NCI-H2081 treated with DMSO at 0.1 percent for 48 hours (cell line): ENCODE measurements at regions not wholly inside any gene's neighbourhood (a gene's known extent, or its start where the extent isn't known, plus 50 kb on each side); places are given as distances from the start of the nearest gene placed in this dataset.
A peak's percentile ranks its signal among the peaks of the same experiment; 100 is the strongest.

Source experiments
- DNase-seq: peaks from one replicate; lab custom pipeline; 2025; lab: John Stamatoyannopoulos, UW

- DNase-seq: no peak
These were observed 367.2 kb downstream of the FIGN start for GRCh38 chr2:163368655-163369054.

- DNase-seq: no peak
These were observed 367.8 kb downstream of the FIGN start for GRCh38 chr2:163367825-163368582.

GRCh38 chr2:163364736-163365135, 371.1 kb downstream of the FIGN start:
- no peak for DNase-seq

- DNase-seq: no peak
These were observed 382.3 kb downstream of the FIGN start for GRCh38 chr2:163353551-163353950.

GRCh38 chr2:163351966-163352365, 383.8 kb downstream of the FIGN start:
- no peak for DNase-seq

- DNase-seq: no peak
These were observed 384.7 kb downstream of the FIGN start for GRCh38 chr2:163351143-163351542.

GRCh38 chr2:163348857-163349380, 386.9 kb downstream of the FIGN start:
- DNase-seq: no peak

- no peak for DNase-seq
These were observed 387.6 kb downstream of the FIGN start for GRCh38 chr2:163347982-163348856.

GRCh38 chr2:163345795-163346573, 389.8 kb downstream of the FIGN start:
- DNase-seq: peak; percentile 73

- no peak for DNase-seq
These were observed 392.5 kb downstream of the FIGN start for GRCh38 chr2:163343316-163343715.

GRCh38 chr2:163341426-163341825, 394.4 kb downstream of the FIGN start:
- no peak for DNase-seq

GRCh38 chr2:163338270-163338669, 397.5 kb downstream of the FIGN start:
- DNase-seq: no peak

- DNase-seq: peak; percentile 99
These were observed 411.1 kb downstream of the FIGN start for GRCh38 chr2:163324677-163325076.

GRCh38 chr2:163319006-163319405, 416.8 kb downstream of the FIGN start:
- DNase-seq: no peak

GRCh38 chr2:163314712-163315111, 421.1 kb downstream of the FIGN start:
- no peak for DNase-seq

- DNase-seq: no peak
These were observed 423.1 kb downstream of the FIGN start for GRCh38 chr2:163312713-163313112.

- no peak for DNase-seq
These were observed 429.2 kb downstream of the FIGN start for GRCh38 chr2:163306647-163307046.

- no peak for DNase-seq
These were observed 433.7 kb downstream of the FIGN start for GRCh38 chr2:163302141-163302540.

GRCh38 chr2:163291790-163292189, 444.0 kb downstream of the FIGN start:
- no peak for DNase-seq

GRCh38 chr2:163281717-163282116, 443.1 kb upstream of the KCNH7 start:
- DNase-seq: no peak

- no peak for DNase-seq
These were observed 430.9 kb upstream of the KCNH7 start for GRCh38 chr2:163269374-163270021.

GRCh38 chr2:163266772-163267171, 428.2 kb upstream of the KCNH7 start:
- no peak for DNase-seq
